ENCODE measurements at regions not wholly inside any gene's neighbourhood (a gene's known extent, or its start where the extent isn't known, plus 50 kb on each side); places are given as distances from the start of the nearest gene placed in this dataset.

- TF ChIP-seq RAD21 (IDR thresholded peaks at IDR 0.05; ENCODE audit: low read depth), result no peak
- TF ChIP-seq, protein P1, sequence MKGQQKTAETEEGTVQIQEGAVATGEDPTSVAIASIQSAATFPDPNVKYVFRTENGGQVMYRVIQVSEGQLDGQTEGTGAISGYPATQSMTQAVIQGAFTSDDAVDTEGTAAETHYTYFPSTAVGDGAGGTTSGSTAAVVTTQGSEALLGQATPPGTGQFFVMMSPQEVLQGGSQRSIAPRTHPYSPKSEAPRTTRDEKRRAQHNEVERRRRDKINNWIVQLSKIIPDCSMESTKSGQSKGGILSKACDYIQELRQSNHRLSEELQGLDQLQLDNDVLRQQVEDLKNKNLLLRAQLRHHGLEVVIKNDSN (IDR thresholded peaks at IDR 0.05), result no peak
- no peak for TF ChIP-seq YY1 (IDR thresholded peaks at IDR 0.05; ENCODE audit: low read depth)
- TF ChIP-seq ZBTB7A (IDR thresholded peaks at IDR 0.05; ENCODE audit: low read depth), result no peak
- no peak for TF ChIP-seq EP300 (IDR thresholded peaks at IDR 0.05; ENCODE audit: borderline replicate concordance)
- TF ChIP-seq TAF1 (IDR thresholded peaks at IDR 0.05; ENCODE audit: low read depth), result no peak
- no peak for TF ChIP-seq CEBPB (IDR thresholded peaks at IDR 0.05)
- no peak for TF ChIP-seq TCF12 (IDR thresholded peaks at IDR 0.05; ENCODE audit: low read depth)
- no peak for TF ChIP-seq CREB1 (IDR thresholded peaks at IDR 0.05; ENCODE audit: low read depth)
- TF ChIP-seq TEAD4 (IDR thresholded peaks at IDR 0.05), result no peak
- no peak for TF ChIP-seq FOXM1 (IDR thresholded peaks at IDR 0.05; ENCODE audit: borderline replicate concordance, low read depth)
- TF ChIP-seq, protein P2, sequence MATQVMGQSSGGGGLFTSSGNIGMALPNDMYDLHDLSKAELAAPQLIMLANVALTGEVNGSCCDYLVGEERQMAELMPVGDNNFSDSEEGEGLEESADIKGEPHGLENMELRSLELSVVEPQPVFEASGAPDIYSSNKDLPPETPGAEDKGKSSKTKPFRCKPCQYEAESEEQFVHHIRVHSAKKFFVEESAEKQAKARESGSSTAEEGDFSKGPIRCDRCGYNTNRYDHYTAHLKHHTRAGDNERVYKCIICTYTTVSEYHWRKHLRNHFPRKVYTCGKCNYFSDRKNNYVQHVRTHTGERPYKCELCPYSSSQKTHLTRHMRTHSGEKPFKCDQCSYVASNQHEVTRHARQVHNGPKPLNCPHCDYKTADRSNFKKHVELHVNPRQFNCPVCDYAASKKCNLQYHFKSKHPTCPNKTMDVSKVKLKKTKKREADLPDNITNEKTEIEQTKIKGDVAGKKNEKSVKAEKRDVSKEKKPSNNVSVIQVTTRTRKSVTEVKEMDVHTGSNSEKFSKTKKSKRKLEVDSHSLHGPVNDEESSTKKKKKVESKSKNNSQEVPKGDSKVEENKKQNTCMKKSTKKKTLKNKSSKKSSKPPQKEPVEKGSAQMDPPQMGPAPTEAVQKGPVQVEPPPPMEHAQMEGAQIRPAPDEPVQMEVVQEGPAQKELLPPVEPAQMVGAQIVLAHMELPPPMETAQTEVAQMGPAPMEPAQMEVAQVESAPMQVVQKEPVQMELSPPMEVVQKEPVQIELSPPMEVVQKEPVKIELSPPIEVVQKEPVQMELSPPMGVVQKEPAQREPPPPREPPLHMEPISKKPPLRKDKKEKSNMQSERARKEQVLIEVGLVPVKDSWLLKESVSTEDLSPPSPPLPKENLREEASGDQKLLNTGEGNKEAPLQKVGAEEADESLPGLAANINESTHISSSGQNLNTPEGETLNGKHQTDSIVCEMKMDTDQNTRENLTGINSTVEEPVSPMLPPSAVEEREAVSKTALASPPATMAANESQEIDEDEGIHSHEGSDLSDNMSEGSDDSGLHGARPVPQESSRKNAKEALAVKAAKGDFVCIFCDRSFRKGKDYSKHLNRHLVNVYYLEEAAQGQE (IDR thresholded peaks at IDR 0.05; ENCODE audit: low read depth), result no peak
- TF ChIP-seq NFIC (IDR thresholded peaks at IDR 0.05), result no peak
- no peak for TF ChIP-seq MAX (IDR thresholded peaks at IDR 0.05)
- TF ChIP-seq EGR1 (IDR thresholded peaks at IDR 0.05), result no peak
These were observed 296.8 kb upstream of the ZNF521 start for GRCh38 chr18:25648716-25649260.

GRCh38 chr18:25647404-25647803 lies 295.4 kb upstream of the ZNF521 start:
- TF ChIP-seq NFIC (IDR thresholded peaks at IDR 0.05), result no peak
- no peak for TF ChIP-seq TCF12 (IDR thresholded peaks at IDR 0.05; ENCODE audit: low read depth)

DNA sequence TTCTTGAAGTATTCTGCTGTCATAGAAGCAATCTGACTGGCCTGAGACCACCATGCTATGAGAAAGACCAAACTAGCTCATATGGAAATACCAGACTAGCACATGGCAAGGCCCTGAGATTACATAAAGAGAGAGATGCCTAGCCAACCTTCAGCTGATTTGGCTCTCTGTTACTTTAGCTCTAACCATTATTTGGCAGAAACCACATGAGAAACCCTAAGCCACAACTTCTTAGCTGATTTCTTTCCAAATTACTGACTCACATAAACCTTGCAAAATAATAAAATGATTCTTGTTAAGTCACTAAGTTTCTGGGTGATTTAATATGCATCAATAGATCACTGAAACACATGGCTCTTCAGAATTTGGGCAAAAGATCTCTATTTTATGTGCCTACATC lies 295.0 kb upstream of the ZNF521 start:
- TF ChIP-seq EGR1 (IDR thresholded peaks at IDR 0.05) (no peak), NFIC (IDR thresholded peaks at IDR 0.05) (no peak), TCF12 (IDR thresholded peaks at IDR 0.05; ENCODE audit: low read depth) (no peak), ZBTB7A (IDR thresholded peaks at IDR 0.05; ENCODE audit: low read depth) (no peak), MAX (IDR thresholded peaks at IDR 0.05) (no peak), RAD21 (IDR thresholded peaks at IDR 0.05; ENCODE audit: low read depth) (no peak), TEAD4 (IDR thresholded peaks at IDR 0.05) (no peak), EP300 (IDR thresholded peaks at IDR 0.05; ENCODE audit: borderline replicate concordance) (no peak), TAF1 (IDR thresholded peaks at IDR 0.05; ENCODE audit: low read depth) (no peak), FOXM1 (IDR thresholded peaks at IDR 0.05; ENCODE audit: borderline replicate concordance, low read depth) (no peak), CREB1 (IDR thresholded peaks at IDR 0.05; ENCODE audit: low read depth) (no peak), YY1 (IDR thresholded peaks at IDR 0.05; ENCODE audit: low read depth) (no peak)
- TF ChIP-seq, protein P1 (IDR thresholded peaks at IDR 0.05), result no peak

DNA sequence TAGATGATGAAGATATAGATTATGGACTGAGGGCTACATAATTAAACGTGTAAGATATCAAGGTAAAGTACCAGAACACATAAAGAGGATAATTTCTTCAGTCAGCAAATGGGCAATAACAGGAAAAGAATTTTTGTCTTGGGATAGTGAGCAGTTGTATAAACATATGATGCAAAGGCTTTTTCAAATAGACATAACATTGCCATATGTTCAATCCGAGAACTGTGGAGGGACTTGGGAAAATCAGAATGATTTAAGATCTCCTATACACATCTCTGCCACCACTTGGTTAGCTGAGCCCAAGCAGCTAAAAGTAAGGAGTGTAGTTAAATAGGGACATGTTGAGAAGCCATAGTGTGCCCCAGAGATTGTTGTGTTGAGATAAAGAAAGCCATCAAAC lies 287.6 kb upstream of the ZNF521 start:
- no peak for TF ChIP-seq TAF1 (IDR thresholded peaks at IDR 0.05; ENCODE audit: low read depth)
- no peak for TF ChIP-seq CEBPB (IDR thresholded peaks at IDR 0.05)
- TF ChIP-seq TEAD4 (IDR thresholded peaks at IDR 0.05), result no peak
- TF ChIP-seq CREB1 (IDR thresholded peaks at IDR 0.05; ENCODE audit: low read depth), result no peak
- TF ChIP-seq NFIC (IDR thresholded peaks at IDR 0.05), result no peak
- no peak for TF ChIP-seq MAX (IDR thresholded peaks at IDR 0.05)
- TF ChIP-seq RAD21 (IDR thresholded peaks at IDR 0.05; ENCODE audit: low read depth), result no peak
- no peak for TF ChIP-seq EP300 (IDR thresholded peaks at IDR 0.05; ENCODE audit: borderline replicate concordance)
- TF ChIP-seq EGR1 (IDR thresholded peaks at IDR 0.05), result no peak

DNA sequence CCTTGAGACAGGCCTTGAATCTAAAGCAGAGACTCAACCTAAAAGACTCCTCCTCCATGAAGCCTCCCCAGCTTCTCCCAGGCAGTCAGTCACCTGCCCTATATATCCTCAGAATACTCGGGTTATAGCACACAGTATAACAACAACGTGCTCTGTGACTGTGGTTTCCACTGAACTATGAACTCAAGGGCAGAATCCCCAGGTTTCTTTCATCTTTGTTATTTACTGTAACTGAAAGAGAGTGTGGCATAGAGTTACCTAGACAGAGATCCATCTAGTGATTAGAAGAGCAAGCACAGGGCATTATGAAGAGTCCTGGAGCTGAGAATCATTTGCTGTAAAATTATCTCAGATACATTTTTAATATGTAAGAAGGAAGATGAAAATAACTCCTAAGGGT lies 281.6 kb upstream of the ZNF521 start:
- TF ChIP-seq TAF1 (IDR thresholded peaks at IDR 0.05; ENCODE audit: low read depth) (no peak), YY1 (IDR thresholded peaks at IDR 0.05; ENCODE audit: low read depth) (no peak), CREB1 (IDR thresholded peaks at IDR 0.05; ENCODE audit: low read depth) (no peak), ZBTB7A (IDR thresholded peaks at IDR 0.05; ENCODE audit: low read depth) (no peak), FOXM1 (IDR thresholded peaks at IDR 0.05; ENCODE audit: borderline replicate concordance, low read depth) (no peak), RAD21 (IDR thresholded peaks at IDR 0.05; ENCODE audit: low read depth) (no peak), CEBPB (IDR thresholded peaks at IDR 0.05) (no peak), EGR1 (IDR thresholded peaks at IDR 0.05) (no peak), NFIC (IDR thresholded peaks at IDR 0.05) (no peak), EP300 (IDR thresholded peaks at IDR 0.05; ENCODE audit: borderline replicate concordance) (no peak), MAX (IDR thresholded peaks at IDR 0.05) (no peak), TEAD4 (IDR thresholded peaks at IDR 0.05) (no peak), TCF12 (IDR thresholded peaks at IDR 0.05; ENCODE audit: low read depth) (no peak)
- TF ChIP-seq, protein P1 (IDR thresholded peaks at IDR 0.05), result no peak
- TF ChIP-seq, protein P2 (IDR thresholded peaks at IDR 0.05; ENCODE audit: low read depth), result no peak

Data from Ishikawa (cell line).